Posterior vena cava (tissue), 2 donors: ENCODE measurements at regions not wholly inside any gene's neighbourhood (a gene's known extent, or its start where the extent isn't known, plus 50 kb on each side); places are given as distances from the start of the nearest gene placed in this dataset.

Experiments
- DNase-seq: peaks from one replicate; pipeline ENCODE4 v3.0.0-alpha.2; 2020; ENCODE audit warnings: low spot score
- intact Hi-C, 2 donors: fragments of 100-400 bp; cut with DNase I; formaldehyde crosslinking; loops; one replicate each; pipeline versions ENCODE4 v1.14.1 to v1.14.2; 2022 to 2023
- donor health status: DM: yes; HTN: yes; CAD: no.
- donor health status: DM: yes; HTN: yes; CAD: no.

- no peak for DNase-seq
- intact Hi-C loops, result no loop called here
Measured at GRCh38 chr18:78138983-78139496, 840.6 kb upstream of the SALL3 start.

- DNase-seq, result no peak
- intact Hi-C loops, result no loop called here
Measured at GRCh38 chr18:78140294-78140693, 839.3 kb upstream of the SALL3 start.

GRCh38 chr18:78144669-78145068 is 834.9 kb upstream of the SALL3 start:
- intact Hi-C loops, result no loop called here
- no peak for DNase-seq

- intact Hi-C loops, result no loop called here
Measured at GRCh38 chr18:78145096-78145495, 834.5 kb upstream of the SALL3 start.

GRCh38 chr18:78146136-78147085 is 833.2 kb upstream of the SALL3 start:
- intact Hi-C loops, result no loop called here

More at GRCh38 chr18:78145096-78145495, 834.5 kb upstream of the SALL3 start:
- no peak for DNase-seq

GRCh38 chr18:78150590-78150989 is 829.0 kb upstream of the SALL3 start:
- DNase-seq, result no peak
- intact Hi-C loops, result no loop called here

More at GRCh38 chr18:78146136-78147085, 833.2 kb upstream of the SALL3 start:
- DNase-seq, result no peak

- intact Hi-C loops, result no loop called here
- DNase-seq, result no peak
Measured at GRCh38 chr18:78151234-78151633, 828.4 kb upstream of the SALL3 start.

- DNase-seq, result no peak
Measured at GRCh38 chr18:78151948-78152725, 827.5 kb upstream of the SALL3 start.

GRCh38 chr18:78153362-78153761 is 826.3 kb upstream of the SALL3 start:
- intact Hi-C loops, result no loop called here

More at GRCh38 chr18:78151948-78152725, 827.5 kb upstream of the SALL3 start:
- intact Hi-C loops, result no loop called here

GRCh38 chr18:78154444-78154843 is 825.2 kb upstream of the SALL3 start:
- intact Hi-C loops, result no loop called here
- no peak for DNase-seq

More at GRCh38 chr18:78153362-78153761, 826.3 kb upstream of the SALL3 start:
- DNase-seq, result no peak

GRCh38 chr18:78154853-78155252 is 824.8 kb upstream of the SALL3 start:
- no peak for DNase-seq
- intact Hi-C loops, result no loop called here

GRCh38 chr18:78156466-78156865 is 823.2 kb upstream of the SALL3 start:
- intact Hi-C loops, result no loop called here
- no peak for DNase-seq

GRCh38 chr18:78158943-78159342 is 820.7 kb upstream of the SALL3 start:
- intact Hi-C loops, result no loop called here
- DNase-seq, result no peak

GRCh38 chr18:78159397-78159796 is 820.2 kb upstream of the SALL3 start:
- DNase-seq, result no peak
- intact Hi-C loops, result no loop called here

- no peak for DNase-seq
- intact Hi-C loops, result no loop called here
Measured at GRCh38 chr18:78160961-78161656, 818.5 kb upstream of the SALL3 start.

- intact Hi-C loops, result no loop called here
- no peak for DNase-seq
Measured at GRCh38 chr18:78165525-78165924, 814.1 kb upstream of the SALL3 start.

- intact Hi-C loops, result no loop called here
- DNase-seq, result no peak
Measured at GRCh38 chr18:78168526-78168925, 811.1 kb upstream of the SALL3 start.

GRCh38 chr18:78169174-78169864 is 810.3 kb upstream of the SALL3 start:
- intact Hi-C loops, result no loop called here
- no peak for DNase-seq

GRCh38 chr18:78171954-78172353 is 807.7 kb upstream of the SALL3 start:
- no peak for DNase-seq
- intact Hi-C loops, result no loop called here
